H1 (cell line): ENCODE measurements at regions not wholly inside any gene's neighbourhood (a gene's known extent, or its start where the extent isn't known, plus 50 kb on each side); places are given as distances from the start of the nearest gene placed in this dataset.

Experiments used
- TF ChIP-seq, protein P1 (sequence below): IDR thresholded peaks from 2 replicates; pipeline ENCODE4 v1.6.1; 2012; ENCODE audit warnings: inconsistent platforms

DNA sequence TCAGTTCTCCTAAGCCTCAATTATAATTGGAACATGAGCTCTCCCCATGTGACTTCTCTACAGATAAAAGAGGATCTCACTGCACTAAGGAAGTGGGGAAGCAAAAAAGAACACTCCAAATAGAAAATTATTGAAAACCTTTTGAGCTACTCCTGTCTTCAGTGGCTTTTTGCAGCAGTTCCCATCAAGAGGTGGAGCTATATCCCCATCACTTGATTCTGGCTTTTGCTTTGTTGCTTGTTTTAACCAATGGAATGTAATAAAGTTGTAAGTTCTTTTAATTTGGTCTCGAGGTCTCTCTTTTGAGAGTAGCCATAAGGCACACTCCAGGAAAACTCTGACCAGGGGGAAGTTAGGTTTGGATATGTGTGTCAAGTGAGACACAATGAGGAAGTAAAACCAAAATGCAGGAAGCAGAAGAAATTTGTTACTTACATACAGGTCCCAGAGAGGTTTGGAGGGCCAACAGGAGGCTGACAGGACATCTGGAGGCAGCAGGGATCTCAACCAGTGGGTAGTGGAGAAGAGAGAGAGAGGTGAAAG, 569.4 kb downstream of the HTR7 start (continued):
- TF ChIP-seq, protein P1, sequence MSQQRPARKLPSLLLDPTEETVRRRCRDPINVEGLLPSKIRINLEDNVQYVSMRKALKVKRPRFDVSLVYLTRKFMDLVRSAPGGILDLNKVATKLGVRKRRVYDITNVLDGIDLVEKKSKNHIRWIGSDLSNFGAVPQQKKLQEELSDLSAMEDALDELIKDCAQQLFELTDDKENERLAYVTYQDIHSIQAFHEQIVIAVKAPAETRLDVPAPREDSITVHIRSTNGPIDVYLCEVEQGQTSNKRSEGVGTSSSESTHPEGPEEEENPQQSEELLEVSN = no peak
